Bronchial epithelial cell (primary cell): ENCODE measurements at regions not wholly inside any gene's neighbourhood (a gene's known extent, or its start where the extent isn't known, plus 50 kb on each side); places are given as distances from the start of the nearest gene placed in this dataset.

ENCODE experiments used
- DNase-seq: peaks from one replicate; pipeline ENCODE4 v3.0.0-alpha.2; 2010; ENCODE audit warnings: low read depth
- FAIRE-seq: peaks from 2 replicates; lab custom pipeline; 2011; peaks lifted over from hg19 to GRCh38; lab: Jason Lieb, UNC
- H3K27me3 ChIP-seq: 2 replicates; pipeline ENCODE4 v1.5.1; 2011; ENCODE audit warnings: low read length; ENCODE audit not compliant: control insufficient read depth, insufficient read depth
- H3K36me3 ChIP-seq: 2 replicates; pipeline ENCODE4 v1.5.1; 2011; ENCODE audit warnings: low read length; ENCODE audit not compliant: control insufficient read depth, insufficient read depth
- H3K4me3 ChIP-seq: 2 replicates; pipeline ENCODE4 v1.5.1; 2011; ENCODE audit warnings: mild to moderate bottlenecking, low read depth, low read length, control low read depth
- TF ChIP-seq, protein P1 (sequence below): IDR thresholded peaks from 2 replicates; pipeline ENCODE4 v1.5.1; 2011; ENCODE audit warnings: mild to moderate bottlenecking, moderate library complexity, low read length, control low read depth, inconsistent platforms; ENCODE audit not compliant: insufficient read depth, severe bottlenecking

DNA sequence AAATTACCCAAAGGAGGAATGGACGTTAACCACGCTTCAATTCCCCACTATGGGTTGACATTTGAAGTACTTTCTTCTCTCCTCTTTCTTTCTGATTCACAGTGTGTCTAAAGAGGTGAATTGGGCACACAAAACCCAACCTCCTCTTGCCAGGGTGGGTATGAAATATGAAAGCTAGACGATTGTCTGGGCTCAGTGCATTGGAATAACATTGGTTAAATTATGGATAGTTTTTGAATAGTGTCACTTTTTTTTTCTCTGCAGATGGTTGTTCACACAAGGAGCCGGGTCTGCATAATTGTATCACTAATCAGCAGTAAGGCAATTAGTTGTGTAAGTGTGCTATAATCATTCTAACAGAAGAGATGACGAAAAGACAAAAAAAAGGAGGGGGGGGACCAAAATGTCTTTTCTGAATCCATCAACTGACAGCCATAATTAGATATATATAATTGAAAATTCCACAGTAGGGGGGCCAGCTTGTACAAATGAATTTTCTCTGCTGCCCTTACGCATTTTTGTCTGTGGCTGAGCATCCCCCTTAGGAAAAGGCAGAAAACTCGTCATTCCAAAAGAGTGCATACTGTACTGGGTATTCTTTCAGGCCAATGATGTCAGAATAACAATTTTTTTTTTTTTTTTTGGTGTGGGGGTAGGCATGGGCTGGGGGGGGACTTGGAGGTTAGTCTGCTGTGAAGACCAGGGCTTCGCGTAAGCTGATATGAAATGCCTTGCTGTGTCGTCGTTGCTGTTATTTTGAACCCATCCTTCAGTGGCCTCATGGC lies 307.5 kb upstream of the SALL1 start:
- FAIRE-seq (no peak), DNase-seq (no peak)
- Histone ChIP-seq H3K27me3 (no peaks in the 10 kb centered on the region), H3K36me3 (no peaks in the 10 kb centered on the region), H3K4me3 (no peak overlapping the region)
- TF ChIP-seq, protein P1, sequence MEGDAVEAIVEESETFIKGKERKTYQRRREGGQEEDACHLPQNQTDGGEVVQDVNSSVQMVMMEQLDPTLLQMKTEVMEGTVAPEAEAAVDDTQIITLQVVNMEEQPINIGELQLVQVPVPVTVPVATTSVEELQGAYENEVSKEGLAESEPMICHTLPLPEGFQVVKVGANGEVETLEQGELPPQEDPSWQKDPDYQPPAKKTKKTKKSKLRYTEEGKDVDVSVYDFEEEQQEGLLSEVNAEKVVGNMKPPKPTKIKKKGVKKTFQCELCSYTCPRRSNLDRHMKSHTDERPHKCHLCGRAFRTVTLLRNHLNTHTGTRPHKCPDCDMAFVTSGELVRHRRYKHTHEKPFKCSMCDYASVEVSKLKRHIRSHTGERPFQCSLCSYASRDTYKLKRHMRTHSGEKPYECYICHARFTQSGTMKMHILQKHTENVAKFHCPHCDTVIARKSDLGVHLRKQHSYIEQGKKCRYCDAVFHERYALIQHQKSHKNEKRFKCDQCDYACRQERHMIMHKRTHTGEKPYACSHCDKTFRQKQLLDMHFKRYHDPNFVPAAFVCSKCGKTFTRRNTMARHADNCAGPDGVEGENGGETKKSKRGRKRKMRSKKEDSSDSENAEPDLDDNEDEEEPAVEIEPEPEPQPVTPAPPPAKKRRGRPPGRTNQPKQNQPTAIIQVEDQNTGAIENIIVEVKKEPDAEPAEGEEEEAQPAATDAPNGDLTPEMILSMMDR, result no peak

DNA sequence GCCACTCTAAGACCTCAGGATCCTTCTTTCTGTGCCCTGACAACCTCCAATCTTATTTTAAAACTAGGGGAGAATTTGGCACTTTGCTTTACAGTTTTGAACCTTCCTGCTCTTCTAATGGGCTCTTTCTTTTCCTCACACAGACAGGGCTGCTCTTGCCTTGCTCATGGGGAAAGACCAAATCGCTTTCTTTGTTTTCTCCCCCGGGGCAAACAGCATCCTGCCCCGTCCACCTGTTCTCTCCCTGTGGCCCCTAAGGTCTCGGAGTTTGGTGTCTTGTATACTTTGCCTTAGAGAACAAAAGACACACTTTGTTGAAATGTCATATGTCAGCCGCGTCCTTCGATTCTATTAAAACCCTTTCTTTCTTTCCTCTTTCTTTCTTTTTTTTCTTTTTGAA lies 306.7 kb upstream of the SALL1 start:
- TF ChIP-seq, protein P1, result no peak
- Histone ChIP-seq H3K36me3 (no peaks in the 10 kb centered on the region), H3K27me3 (no peaks in the 10 kb centered on the region), H3K4me3 (no peak overlapping the region)
- no peak for FAIRE-seq
- no peak for DNase-seq

DNA sequence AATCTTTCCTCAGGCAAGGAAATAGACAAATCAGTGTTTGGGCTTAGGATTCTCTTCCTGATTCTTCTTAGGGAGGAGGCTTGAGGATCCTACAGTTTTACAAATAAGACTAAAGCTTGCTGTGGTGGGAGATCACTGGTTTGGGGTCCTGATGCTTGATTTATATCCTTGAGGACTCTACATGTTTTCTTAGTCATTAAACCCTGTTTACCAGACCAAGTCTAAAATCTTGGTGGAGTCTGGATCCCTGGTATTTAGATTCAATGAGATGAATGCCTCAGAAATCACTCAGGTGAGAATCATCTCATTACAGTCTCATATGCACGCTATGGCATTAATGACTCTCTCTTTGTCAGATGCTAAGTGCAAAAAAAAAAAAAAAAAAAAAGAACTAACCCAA lies 304.3 kb upstream of the SALL1 start:
- DNase-seq (no peak), FAIRE-seq (no peak)
- H3K36me3 ChIP-seq, result no peaks in the 10 kb centered on the region
- no peak overlapping the region for H3K4me3 ChIP-seq
- H3K27me3 ChIP-seq, result no peaks in the 10 kb centered on the region
- TF ChIP-seq, protein P1, result no peak

DNA sequence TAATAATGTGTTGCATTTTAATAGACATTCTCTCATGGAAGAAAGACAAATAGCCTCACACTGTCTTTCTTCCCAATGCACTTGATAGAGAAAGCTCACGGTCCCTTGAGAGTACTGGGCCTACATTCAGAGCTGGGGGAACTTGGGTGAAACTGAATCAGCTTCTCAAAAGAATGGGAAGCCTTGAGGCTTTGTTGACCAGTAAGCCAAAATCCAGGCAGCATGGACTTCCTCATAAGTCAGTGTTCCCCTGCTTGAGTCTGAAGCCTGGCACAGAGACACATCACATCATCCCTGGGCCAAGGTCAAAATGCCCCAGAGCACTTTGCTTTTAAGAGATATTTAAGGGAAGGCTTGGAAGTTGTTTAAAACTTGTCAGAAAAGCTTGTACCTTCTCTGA lies 302.2 kb upstream of the SALL1 start:
- Histone ChIP-seq H3K36me3 (no peaks in the 10 kb centered on the region), H3K27me3 (no peaks in the 10 kb centered on the region), H3K4me3 (no peak overlapping the region)
- DNase-seq (no peak), FAIRE-seq (no peak)
- TF ChIP-seq, protein P1, result no peak

DNA sequence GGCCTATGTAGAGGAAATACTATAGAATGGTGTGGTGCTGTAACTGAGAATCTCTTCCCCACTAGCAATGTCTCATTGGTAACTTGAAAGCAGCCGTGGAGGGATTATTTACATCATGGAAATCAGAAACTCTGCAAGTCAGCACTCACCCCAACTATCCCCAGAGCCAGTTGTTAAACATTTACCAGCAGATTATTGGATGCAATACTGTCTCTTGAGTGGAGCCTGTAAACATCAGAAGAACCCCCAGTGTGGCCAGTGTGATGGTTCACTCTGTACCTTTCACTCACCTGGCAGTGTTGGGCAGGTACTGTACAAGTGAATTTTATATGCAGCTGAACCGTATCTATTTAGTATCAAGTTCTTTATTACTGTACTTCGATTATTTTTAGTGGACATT lies 299.8 kb upstream of the SALL1 start:
- TF ChIP-seq, protein P1, result no peak
- Histone ChIP-seq H3K36me3 (no peaks in the 10 kb centered on the region), H3K4me3 (no peak overlapping the region), H3K27me3 (no peaks in the 10 kb centered on the region)
- FAIRE-seq (no peak), DNase-seq (no peak)

DNA sequence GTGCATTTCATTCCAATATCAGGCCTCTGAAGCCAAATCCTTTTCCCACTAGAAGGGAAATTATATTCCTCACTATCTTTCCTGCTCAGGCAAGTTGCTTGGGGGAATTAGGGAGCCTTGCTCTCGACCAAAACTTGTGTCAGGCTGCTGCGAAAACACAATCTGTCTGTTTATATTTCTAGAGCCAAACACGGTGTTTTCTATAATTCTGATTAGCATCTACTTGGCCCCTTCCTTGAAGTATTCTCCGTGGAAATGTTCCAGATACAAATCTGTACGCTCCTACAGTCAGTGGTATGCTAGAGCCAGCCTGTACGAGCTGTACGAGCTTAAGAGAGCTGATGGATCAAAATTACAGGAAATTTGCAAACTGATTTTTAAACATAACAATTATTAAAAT lies 299.3 kb upstream of the SALL1 start:
- DNase-seq (no peak), FAIRE-seq (no peak)
- no peaks in the 10 kb centered on the region for H3K36me3 ChIP-seq
- TF ChIP-seq, protein P1, result no peak
- no peak overlapping the region for H3K4me3 ChIP-seq
- no peaks in the 10 kb centered on the region for H3K27me3 ChIP-seq
